ENCODE measurements at regions not wholly inside any gene's neighbourhood (a gene's known extent, or its start where the extent isn't known, plus 50 kb on each side); places are given as distances from the start of the nearest gene placed in this dataset.

- TF ChIP-seq ZNF425 (CRISPR knock-in tag; conservative IDR thresholded peaks at IDR 0.05) (no peak), NFYB (CRISPR knock-in tag; conservative IDR thresholded peaks at IDR 0.05; ENCODE audit: low read depth) (no peak), NR2C2 (CRISPR knock-in tag; IDR thresholded peaks at IDR 0.05) (no peak), ZBTB43 (CRISPR knock-in tag; IDR thresholded peaks at IDR 0.05) (no peak), ARID4B (CRISPR knock-in tag; IDR thresholded peaks at IDR 0.05; ENCODE audit: borderline replicate concordance) (no peak), ELF4 (CRISPR knock-in tag; IDR thresholded peaks at IDR 0.05; ENCODE audit: low read depth) (no peak), NR1H2 (CRISPR knock-in tag; IDR thresholded peaks at IDR 0.05) (no peak)
Observed at GRCh38 chr9:12613071-12613470, 80.1 kb upstream of the TYRP1 start (continued).

GRCh38 chr9:12614488-12614887 is 78.7 kb upstream of the TYRP1 start:
- Mint-ChIP-seq H3K27me3 (ENCODE audit: low read depth) (no peaks in the 10 kb centered on the region), H3K9me3 (no peaks in the 10 kb centered on the region; the same call in 1 of the 2 replicates), H3K4me1 (no peaks in the 10 kb centered on the region), H3K4me3 (no peak overlapping the region), H3K27ac (no peak overlapping the region), H3K36me3 (no peaks in the 10 kb centered on the region)
- no peak for DNase-seq (ENCODE audit: low spot score)
- ChIA-PET CTCF (no interaction called here), POLR2A (no interaction called here)
- no peak for ATAC-seq
- no peak for TF ChIP-seq NFATC4 (CRISPR knock-in tag; IDR thresholded peaks at IDR 0.05)
- no peak for TF ChIP-seq PREB (CRISPR knock-in tag; IDR thresholded peaks at IDR 0.05; ENCODE audit: borderline replicate concordance)
- TF ChIP-seq FOXJ3 (CRISPR knock-in tag; IDR thresholded peaks at IDR 0.05; ENCODE audit: borderline replicate concordance): no peak
- TF ChIP-seq ZNF121 (CRISPR knock-in tag; IDR thresholded peaks at IDR 0.05): no peak
- no peak for TF ChIP-seq ELF4 (CRISPR knock-in tag; IDR thresholded peaks at IDR 0.05; ENCODE audit: low read depth)
- no peak for TF ChIP-seq ARID4B (CRISPR knock-in tag; IDR thresholded peaks at IDR 0.05; ENCODE audit: borderline replicate concordance)
- no peak for TF ChIP-seq USF1 (CRISPR knock-in tag; IDR thresholded peaks at IDR 0.05)
- no peak for TF ChIP-seq CREB1 (CRISPR knock-in tag; IDR thresholded peaks at IDR 0.05)
- no peak for TF ChIP-seq ZNF281 (CRISPR knock-in tag; IDR thresholded peaks at IDR 0.05)
